ENCODE measurements at regions not wholly inside any gene's neighbourhood (a gene's known extent, or its start where the extent isn't known, plus 50 kb on each side); places are given as distances from the start of the nearest gene placed in this dataset.

DNA sequence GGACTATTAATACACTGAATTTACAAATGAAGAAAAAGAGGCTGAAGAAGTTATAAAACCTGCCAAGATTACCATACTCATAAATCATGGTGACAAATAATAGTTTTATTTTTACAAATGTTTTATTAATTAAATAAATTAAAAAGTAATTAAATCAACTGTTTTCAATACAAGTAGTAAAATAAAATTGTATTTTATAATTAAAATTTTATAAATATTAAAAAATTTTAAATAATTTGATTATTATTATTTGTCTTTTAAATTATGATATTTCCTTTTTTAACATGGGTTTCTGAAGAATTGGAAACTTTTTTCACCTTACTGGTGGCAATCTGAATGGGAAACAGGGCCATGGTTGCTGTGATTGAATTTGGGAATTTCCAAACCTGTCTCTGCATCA is 177.3 kb upstream of the TSHZ2 start:
- Histone ChIP-seq H3K9me3 (no peaks in the 10 kb centered on the region), H3K36me3 (ENCODE audit: control insufficient read depth, insufficient read depth, low read length) (no peaks in the 10 kb centered on the region), H3K27me3 (replicated peaks; ENCODE audit: control insufficient read depth, insufficient read depth, low read length) (no peaks in the 10 kb centered on the region), H3K4me3 (ENCODE audit: low read depth, low read length) (no peak overlapping the region), H3K4me1 (no peaks in the 10 kb centered on the region)
- Mint-ChIP-seq H3K36me3 (ENCODE audit: insufficient read depth, unreplicated experiment) (no peaks in the 10 kb centered on the region), H3K27me3 (ENCODE audit: insufficient read depth, unreplicated experiment) (peaks cover 6% of the 10 kb centered on the region), H3K4me3 (ENCODE audit: unreplicated experiment) (no peak overlapping the region), H3K4me1 (ENCODE audit: low read depth, unreplicated experiment) (no peaks in the 10 kb centered on the region), H3K9me3 (ENCODE audit: unreplicated experiment) (no peaks in the 10 kb centered on the region), H3K27ac (ENCODE audit: unreplicated experiment) (no peak overlapping the region)
- no TSS peak for BruUV-seq (replicated peaks)
- DNase-seq = no peak
- TF ChIP-seq, protein P1, sequence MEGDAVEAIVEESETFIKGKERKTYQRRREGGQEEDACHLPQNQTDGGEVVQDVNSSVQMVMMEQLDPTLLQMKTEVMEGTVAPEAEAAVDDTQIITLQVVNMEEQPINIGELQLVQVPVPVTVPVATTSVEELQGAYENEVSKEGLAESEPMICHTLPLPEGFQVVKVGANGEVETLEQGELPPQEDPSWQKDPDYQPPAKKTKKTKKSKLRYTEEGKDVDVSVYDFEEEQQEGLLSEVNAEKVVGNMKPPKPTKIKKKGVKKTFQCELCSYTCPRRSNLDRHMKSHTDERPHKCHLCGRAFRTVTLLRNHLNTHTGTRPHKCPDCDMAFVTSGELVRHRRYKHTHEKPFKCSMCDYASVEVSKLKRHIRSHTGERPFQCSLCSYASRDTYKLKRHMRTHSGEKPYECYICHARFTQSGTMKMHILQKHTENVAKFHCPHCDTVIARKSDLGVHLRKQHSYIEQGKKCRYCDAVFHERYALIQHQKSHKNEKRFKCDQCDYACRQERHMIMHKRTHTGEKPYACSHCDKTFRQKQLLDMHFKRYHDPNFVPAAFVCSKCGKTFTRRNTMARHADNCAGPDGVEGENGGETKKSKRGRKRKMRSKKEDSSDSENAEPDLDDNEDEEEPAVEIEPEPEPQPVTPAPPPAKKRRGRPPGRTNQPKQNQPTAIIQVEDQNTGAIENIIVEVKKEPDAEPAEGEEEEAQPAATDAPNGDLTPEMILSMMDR (IDR thresholded peaks at IDR 0.05; ENCODE audit: insufficient read depth in 1 of 2, low read depth in 1 of 2, low read length in 1 of 2, severe bottlenecking in 1 of 2, unreplicated experiment in 1 of 2) = no peak
- CTCF ChIA-PET = no interaction called here
- intact Hi-C loops (cut with micrococcal nuclease; ENCODE audit: unreplicated experiment) = no loop called here
- POLR2A ChIA-PET = no interaction called here

DNA sequence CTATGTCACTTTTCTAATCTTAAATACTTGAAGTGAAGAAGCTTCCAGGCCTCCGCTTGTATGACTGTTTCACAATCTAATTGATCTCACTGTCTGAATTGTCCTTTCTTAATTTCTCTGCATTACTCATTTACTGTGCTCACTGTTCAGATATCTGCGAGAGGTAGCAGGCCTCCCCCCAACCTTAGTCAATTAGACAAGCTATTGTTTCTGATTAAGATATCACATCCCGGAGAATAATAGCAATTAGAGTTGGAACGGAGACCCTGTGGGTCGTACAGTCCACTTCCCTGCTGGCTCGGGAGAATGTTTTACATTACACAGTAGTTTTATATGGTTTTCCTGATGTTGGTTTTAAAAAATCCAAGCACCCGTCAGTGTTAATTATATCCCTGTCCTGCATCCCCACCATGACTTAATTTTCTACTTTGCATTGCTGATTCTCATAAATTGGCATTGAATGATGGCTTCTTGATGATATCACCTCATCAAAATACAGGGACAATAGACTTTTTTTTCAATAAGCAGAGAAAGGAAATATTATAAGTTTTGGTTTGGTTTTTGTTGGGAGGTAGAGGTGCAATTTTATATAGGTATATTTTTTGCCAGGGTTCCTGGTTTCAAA is 178.7 kb upstream of the TSHZ2 start:
- Histone ChIP-seq H3K27me3 (replicated peaks; ENCODE audit: control insufficient read depth, insufficient read depth, low read length) (no peaks in the 10 kb centered on the region), H3K36me3 (ENCODE audit: control insufficient read depth, insufficient read depth, low read length) (no peaks in the 10 kb centered on the region), H3K9me3 (no peaks in the 10 kb centered on the region), H3K4me3 (ENCODE audit: low read depth, low read length) (no peak overlapping the region), H3K4me1 (no peaks in the 10 kb centered on the region)
- DNase-seq = no peak
- POLR2A ChIA-PET = no interaction called here
- Mint-ChIP-seq H3K9me3 (ENCODE audit: unreplicated experiment) (no peaks in the 10 kb centered on the region), H3K4me1 (ENCODE audit: low read depth, unreplicated experiment) (no peaks in the 10 kb centered on the region), H3K36me3 (ENCODE audit: insufficient read depth, unreplicated experiment) (no peaks in the 10 kb centered on the region), H3K4me3 (ENCODE audit: unreplicated experiment) (no peak overlapping the region), H3K27me3 (ENCODE audit: insufficient read depth, unreplicated experiment) (peaks cover 9% of the 10 kb centered on the region), H3K27ac (ENCODE audit: unreplicated experiment) (no peak overlapping the region)
- TF ChIP-seq, protein P1 (IDR thresholded peaks at IDR 0.05; ENCODE audit: insufficient read depth in 1 of 2, low read depth in 1 of 2, low read length in 1 of 2, severe bottlenecking in 1 of 2, unreplicated experiment in 1 of 2) = no peak
- CTCF ChIA-PET = no interaction called here
- intact Hi-C loops (cut with micrococcal nuclease; ENCODE audit: unreplicated experiment) = no loop called here
- no TSS peak for BruUV-seq (replicated peaks)

- Histone ChIP-seq H3K27me3 (replicated peaks; ENCODE audit: control insufficient read depth, insufficient read depth, low read length) (no peaks in the 10 kb centered on the region), H3K36me3 (ENCODE audit: control insufficient read depth, insufficient read depth, low read length) (no peaks in the 10 kb centered on the region), H3K4me3 (ENCODE audit: low read depth, low read length) (no peak overlapping the region), H3K4me1 (no peaks in the 10 kb centered on the region), H3K9me3 (no peaks in the 10 kb centered on the region)
- H3K4me3 Mint-ChIP-seq (ENCODE audit: unreplicated experiment) = no peak overlapping the region
- TF ChIP-seq, protein P1 (IDR thresholded peaks at IDR 0.05; ENCODE audit: insufficient read depth in 1 of 2, low read depth in 1 of 2, low read length in 1 of 2, severe bottlenecking in 1 of 2, unreplicated experiment in 1 of 2) = no peak
- H3K4me1 Mint-ChIP-seq (ENCODE audit: low read depth, unreplicated experiment) = no peaks in the 10 kb centered on the region
- CTCF ChIA-PET = no interaction called here
- DNase-seq = no peak
- H3K27ac Mint-ChIP-seq (ENCODE audit: unreplicated experiment) = no peak overlapping the region
- intact Hi-C loops (cut with micrococcal nuclease; ENCODE audit: unreplicated experiment) = no loop called here
- no peaks in the 10 kb centered on the region for H3K36me3 Mint-ChIP-seq (ENCODE audit: insufficient read depth, unreplicated experiment)
- POLR2A ChIA-PET = no interaction called here
- BruUV-seq (replicated peaks) = no TSS peak
- no peaks in the 10 kb centered on the region for H3K9me3 Mint-ChIP-seq (ENCODE audit: unreplicated experiment)
- H3K27me3 Mint-ChIP-seq (ENCODE audit: insufficient read depth, unreplicated experiment) = peaks cover 9% of the 10 kb centered on the region
Observed at GRCh38 chr20:52791091-52791490, 181.1 kb upstream of the TSHZ2 start.
